ENCODE measurements at regions not wholly inside any gene's neighbourhood (a gene's known extent, or its start where the extent isn't known, plus 50 kb on each side); places are given as distances from the start of the nearest gene placed in this dataset.

DNA sequence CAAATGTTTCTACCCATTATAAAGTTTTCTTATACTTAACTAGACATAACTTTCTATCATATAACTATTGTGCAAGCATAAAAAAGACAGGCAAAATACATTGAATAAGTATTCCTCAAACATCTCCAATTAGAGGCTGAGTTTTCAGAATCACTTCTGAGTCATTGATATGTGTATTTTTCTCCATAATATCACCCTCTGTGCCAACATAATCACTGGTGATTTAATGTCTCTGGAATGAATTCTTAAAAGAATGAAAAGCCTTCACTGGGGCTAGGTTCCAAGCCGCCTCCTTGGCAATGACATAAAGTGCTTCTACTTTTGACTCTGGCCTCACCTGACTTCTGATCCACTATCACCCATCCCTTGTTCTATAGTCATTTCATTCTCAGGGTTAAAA, 197.0 kb upstream of the E2F8 start:
- Histone ChIP-seq H3K79me2 (replicated peaks; ENCODE audit: insufficient read depth, low read length) (no peaks in the 10 kb centered on the region), H3K36me3 (ENCODE audit: insufficient read depth, low read length) (no peaks in the 10 kb centered on the region), H3F3A (ENCODE audit: insufficient read depth, low read length, poor library complexity, severe bottlenecking) (no peaks in the 10 kb centered on the region), H3K4me3 (ENCODE audit: low read length) (no peak overlapping the region), H3K27me3 (ENCODE audit: insufficient read depth, low read depth, low read length) (no peaks in the 10 kb centered on the region), H3K27ac (ENCODE audit: low read length) (no peak overlapping the region), H3K9me3 (ENCODE audit: low read length) (no peaks in the 10 kb centered on the region), H3K4me2 (ENCODE audit: low read length) (no peak overlapping the region), H2AFZ (ENCODE audit: low read depth, low read length) (no peak overlapping the region), H4K20me1 (ENCODE audit: insufficient read depth) (no peaks in the 10 kb centered on the region), H3K9ac (ENCODE audit: low read length) (no peak overlapping the region), H3K9me2 (ENCODE audit: insufficient read depth, low read length) (no peaks in the 10 kb centered on the region)
- no peak for TF ChIP-seq REST (IDR thresholded peaks at IDR 0.05; ENCODE audit: borderline replicate concordance)
- TF ChIP-seq MXI1 (conservative IDR thresholded peaks at IDR 0.05; ENCODE audit: poor library complexity, severe bottlenecking): no peak
- no peak for TF ChIP-seq TAF1 (IDR thresholded peaks at IDR 0.05; ENCODE audit: low read depth)
- TF ChIP-seq, protein P1, sequence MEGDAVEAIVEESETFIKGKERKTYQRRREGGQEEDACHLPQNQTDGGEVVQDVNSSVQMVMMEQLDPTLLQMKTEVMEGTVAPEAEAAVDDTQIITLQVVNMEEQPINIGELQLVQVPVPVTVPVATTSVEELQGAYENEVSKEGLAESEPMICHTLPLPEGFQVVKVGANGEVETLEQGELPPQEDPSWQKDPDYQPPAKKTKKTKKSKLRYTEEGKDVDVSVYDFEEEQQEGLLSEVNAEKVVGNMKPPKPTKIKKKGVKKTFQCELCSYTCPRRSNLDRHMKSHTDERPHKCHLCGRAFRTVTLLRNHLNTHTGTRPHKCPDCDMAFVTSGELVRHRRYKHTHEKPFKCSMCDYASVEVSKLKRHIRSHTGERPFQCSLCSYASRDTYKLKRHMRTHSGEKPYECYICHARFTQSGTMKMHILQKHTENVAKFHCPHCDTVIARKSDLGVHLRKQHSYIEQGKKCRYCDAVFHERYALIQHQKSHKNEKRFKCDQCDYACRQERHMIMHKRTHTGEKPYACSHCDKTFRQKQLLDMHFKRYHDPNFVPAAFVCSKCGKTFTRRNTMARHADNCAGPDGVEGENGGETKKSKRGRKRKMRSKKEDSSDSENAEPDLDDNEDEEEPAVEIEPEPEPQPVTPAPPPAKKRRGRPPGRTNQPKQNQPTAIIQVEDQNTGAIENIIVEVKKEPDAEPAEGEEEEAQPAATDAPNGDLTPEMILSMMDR (IDR thresholded peaks at IDR 0.05; ENCODE audit: poor library complexity, severe bottlenecking): no peak
- TF ChIP-seq EP300 (conservative IDR thresholded peaks at IDR 0.05; ENCODE audit: poor library complexity, severe bottlenecking): no peak
- TF ChIP-seq SMC3 (conservative IDR thresholded peaks at IDR 0.05; ENCODE audit: poor library complexity): no peak
- no peak for TF ChIP-seq POLR2AphosphoS5 (IDR thresholded peaks at IDR 0.05)
- no peak for TF ChIP-seq EZH2 (IDR thresholded peaks at IDR 0.05; ENCODE audit: borderline replicate concordance, insufficient read depth, low read length, poor library complexity, severe bottlenecking)
- TF ChIP-seq RAD21 (conservative IDR thresholded peaks at IDR 0.05): no peak

DNA sequence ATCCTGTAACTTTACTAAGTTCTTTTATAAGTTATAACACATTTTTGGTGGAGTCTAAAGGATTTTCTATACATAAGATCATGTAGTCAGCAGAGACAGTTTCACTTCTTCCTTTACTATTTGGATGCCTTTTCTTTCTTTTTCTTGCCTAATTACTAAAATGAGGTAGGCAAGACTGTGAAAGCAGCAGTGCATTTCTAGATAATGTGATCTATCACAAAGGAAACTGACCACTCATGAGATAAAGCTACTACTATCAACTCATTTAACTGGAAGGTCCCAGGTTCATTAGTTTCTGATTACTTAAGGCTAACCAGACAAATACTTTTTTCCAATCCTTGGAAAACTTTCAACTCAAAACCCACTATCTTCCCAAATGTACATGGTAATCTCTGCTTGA, 196.2 kb upstream of the E2F8 start:
- Histone ChIP-seq H3K27me3 (ENCODE audit: insufficient read depth, low read depth, low read length) (no peaks in the 10 kb centered on the region), H3K36me3 (ENCODE audit: insufficient read depth, low read length) (no peaks in the 10 kb centered on the region), H3K4me2 (ENCODE audit: low read length) (no peak overlapping the region), H3K9me3 (ENCODE audit: low read length) (no peaks in the 10 kb centered on the region), H3K79me2 (replicated peaks; ENCODE audit: insufficient read depth, low read length) (no peaks in the 10 kb centered on the region), H3K9ac (ENCODE audit: low read length) (no peak overlapping the region), H4K20me1 (ENCODE audit: insufficient read depth) (no peaks in the 10 kb centered on the region), H3K4me3 (ENCODE audit: low read length) (no peak overlapping the region), H3F3A (ENCODE audit: insufficient read depth, low read length, poor library complexity, severe bottlenecking) (no peaks in the 10 kb centered on the region), H2AFZ (ENCODE audit: low read depth, low read length) (no peak overlapping the region), H3K9me2 (ENCODE audit: insufficient read depth, low read length) (no peaks in the 10 kb centered on the region), H3K27ac (ENCODE audit: low read length) (no peak overlapping the region)
- TF ChIP-seq EP300 (conservative IDR thresholded peaks at IDR 0.05; ENCODE audit: poor library complexity, severe bottlenecking) (no peak), REST (IDR thresholded peaks at IDR 0.05; ENCODE audit: borderline replicate concordance) (no peak), RAD21 (conservative IDR thresholded peaks at IDR 0.05) (no peak), POLR2AphosphoS5 (IDR thresholded peaks at IDR 0.05) (no peak), SMC3 (conservative IDR thresholded peaks at IDR 0.05; ENCODE audit: poor library complexity) (no peak), MXI1 (conservative IDR thresholded peaks at IDR 0.05; ENCODE audit: poor library complexity, severe bottlenecking) (no peak), EZH2 (IDR thresholded peaks at IDR 0.05; ENCODE audit: borderline replicate concordance, insufficient read depth, low read length, poor library complexity, severe bottlenecking) (no peak)
- TF ChIP-seq, protein P1 (IDR thresholded peaks at IDR 0.05; ENCODE audit: poor library complexity, severe bottlenecking): no peak

All from neural cell (in vitro differentiated cells).